ENCODE measurements at regions not wholly inside any gene's neighbourhood (a gene's known extent, or its start where the extent isn't known, plus 50 kb on each side); places are given as distances from the start of the nearest gene placed in this dataset.

DNA sequence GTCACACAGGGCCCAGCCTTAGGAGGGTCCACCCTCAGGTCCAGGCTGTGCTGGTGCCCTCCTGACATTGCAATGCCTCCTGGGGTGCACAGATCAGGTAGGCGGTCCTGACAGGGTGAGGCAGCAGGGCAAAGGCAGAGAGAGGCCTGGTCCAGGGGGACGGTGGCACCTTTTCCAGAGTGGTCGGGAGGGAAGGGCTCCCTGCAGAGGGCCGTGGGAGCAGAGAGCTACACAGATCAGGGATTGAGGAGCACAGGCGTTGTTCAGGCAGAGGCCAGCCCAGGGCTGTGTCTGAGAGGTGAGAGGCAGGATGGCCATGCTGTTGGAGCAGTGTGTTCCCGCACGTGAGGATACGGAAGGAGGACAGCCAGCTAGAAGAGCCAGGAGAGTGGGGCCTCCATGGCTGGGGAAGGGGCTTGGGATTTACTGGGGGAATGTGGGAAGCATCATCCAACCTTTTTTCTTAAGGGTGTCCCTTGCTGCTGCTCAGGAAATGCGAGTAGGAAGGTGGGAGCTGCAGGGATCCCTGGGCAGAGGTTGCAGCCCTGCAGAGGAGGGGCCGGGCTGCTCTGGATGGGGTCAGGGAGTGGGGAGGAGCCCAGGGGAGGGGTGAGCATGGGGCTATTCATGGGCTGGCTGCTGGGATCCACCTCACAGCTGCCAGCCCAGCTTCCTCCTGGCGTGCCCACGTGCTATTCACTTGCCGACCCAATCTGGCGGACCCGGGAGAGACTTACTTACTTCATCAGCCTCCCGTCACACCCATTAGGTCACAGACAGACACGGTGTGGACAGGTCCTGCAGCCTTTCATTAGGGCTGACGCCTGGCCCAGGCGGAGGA, 1516.4 kb downstream of the TBC1D22A start:
- TF ChIP-seq, protein P1, sequence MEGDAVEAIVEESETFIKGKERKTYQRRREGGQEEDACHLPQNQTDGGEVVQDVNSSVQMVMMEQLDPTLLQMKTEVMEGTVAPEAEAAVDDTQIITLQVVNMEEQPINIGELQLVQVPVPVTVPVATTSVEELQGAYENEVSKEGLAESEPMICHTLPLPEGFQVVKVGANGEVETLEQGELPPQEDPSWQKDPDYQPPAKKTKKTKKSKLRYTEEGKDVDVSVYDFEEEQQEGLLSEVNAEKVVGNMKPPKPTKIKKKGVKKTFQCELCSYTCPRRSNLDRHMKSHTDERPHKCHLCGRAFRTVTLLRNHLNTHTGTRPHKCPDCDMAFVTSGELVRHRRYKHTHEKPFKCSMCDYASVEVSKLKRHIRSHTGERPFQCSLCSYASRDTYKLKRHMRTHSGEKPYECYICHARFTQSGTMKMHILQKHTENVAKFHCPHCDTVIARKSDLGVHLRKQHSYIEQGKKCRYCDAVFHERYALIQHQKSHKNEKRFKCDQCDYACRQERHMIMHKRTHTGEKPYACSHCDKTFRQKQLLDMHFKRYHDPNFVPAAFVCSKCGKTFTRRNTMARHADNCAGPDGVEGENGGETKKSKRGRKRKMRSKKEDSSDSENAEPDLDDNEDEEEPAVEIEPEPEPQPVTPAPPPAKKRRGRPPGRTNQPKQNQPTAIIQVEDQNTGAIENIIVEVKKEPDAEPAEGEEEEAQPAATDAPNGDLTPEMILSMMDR (IDR thresholded peaks at IDR 0.05) = no peak
- no peak for TF ChIP-seq REST (IDR thresholded peaks at IDR 0.05; ENCODE audit: insufficient read depth in 1 of 2, low read depth in 2 of 2, low read length in 1 of 2)

Data from Panc1 (cell line).